Uterus (tissue), 3 donors: ENCODE measurements at regions not wholly inside any gene's neighbourhood (a gene's known extent, or its start where the extent isn't known, plus 50 kb on each side); places are given as distances from the start of the nearest gene placed in this dataset.

Source experiments
- DNase-seq, 2 donors: peaks; one replicate each; pipeline ENCODE4 v3.0.0-alpha.2; 2019 to 2020
- H3K27ac ChIP-seq, 2 donors: fragments of 200-600 bp; sonication (generic); 1 replicate in 1 of 2; 2 replicates in 1 of 2; pipeline ENCODE4 v1.5.1; 2016 to 2018
- H3K27me3 ChIP-seq, 2 donors: fragments of 200-600 bp; sonication (generic); one replicate each; pipeline ENCODE4 v1.5.1; 2018 to 2019; ENCODE audit warnings: control low read depth in 1 of 2
- H3K36me3 ChIP-seq, 2 donors: fragments of 200-600 bp; sonication (generic); one replicate each; pipeline ENCODE4 v1.5.1; 2019; ENCODE audit warnings: control low read depth in 1 of 2
- H3K4me1 ChIP-seq, 2 donors: fragments of 200-600 bp; sonication (generic); one replicate each; pipeline ENCODE4 v1.5.1; 2018 to 2019; ENCODE audit warnings: control low read depth in 1 of 2
- H3K4me3 ChIP-seq, 2 donors: fragments of 200-600 bp; sonication (generic); 1 replicate in 1 of 2; 2 replicates in 1 of 2; pipeline ENCODE4 v1.5.1; 2018 to 2019; ENCODE audit warnings: mild to moderate bottlenecking in 1 of 2
- H3K9me3 ChIP-seq, 2 donors: fragments of 200-600 bp; sonication (generic); one replicate each; pipeline ENCODE4 v1.5.1; 2019; ENCODE audit warnings: control low read depth in 1 of 2
- POLR2A ChIP-seq, 2 donors: fragments of 450-650 bp; IDR thresholded peaks; one replicate each; pipeline ENCODE4 v1.6.1; 2016; ENCODE audit warnings: antibody characterized with exemption in 2 of 2, mild to moderate bottlenecking in 1 of 2, moderate library complexity in 1 of 2
- intact Hi-C: fragments of 100-400 bp; cut with DNase I; formaldehyde crosslinking; loops from one replicate; pipeline ENCODE4 v1.15.1; 2023; ENCODE audit warnings: low total_unique reads
- TF ChIP-seq, protein P1 (sequence below), 4 experiments: fragments of 200-600 bp in 2 of 4; fragments of 450-650 bp in 2 of 4; sonication (generic) in 2 of 4; IDR thresholded peaks; one replicate each; pipeline ENCODE4 v1.5.1; 2016 to 2019; ENCODE audit warnings: antibody characterized with exemption in 4 of 4, mild to moderate bottlenecking in 2 of 4, moderate library complexity in 1 of 4
- donor health status: DM: yes; HTN: yes; CAD: no.

DNA sequence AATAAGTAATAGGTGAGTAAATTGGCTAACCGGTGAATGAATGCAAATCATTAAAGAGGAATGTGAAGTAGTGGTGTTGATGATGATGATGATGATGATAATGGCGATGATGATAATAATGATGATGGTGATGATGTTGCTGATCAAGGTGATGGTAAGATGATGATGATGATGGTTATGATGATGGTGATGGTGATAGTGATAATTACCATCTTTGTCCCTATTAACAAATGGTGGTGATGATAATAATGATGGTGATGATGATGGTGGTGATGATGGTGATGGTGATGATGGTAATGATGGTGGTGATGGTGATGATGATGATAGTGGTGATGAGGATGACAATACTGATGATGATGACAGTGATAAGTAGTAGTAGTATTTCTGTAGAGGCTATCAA is 452.6 kb downstream of the ZNF536 start:
- Histone ChIP-seq H3K27me3 (no peaks in the 10 kb centered on the region), H3K36me3 (no peaks in the 10 kb centered on the region), H3K4me3 (no peak overlapping the region), H3K9me3 (no peaks in the 10 kb centered on the region), H3K27ac (no peak overlapping the region), H3K4me1 (no peaks in the 10 kb centered on the region)
- DNase-seq: no peak
- TF ChIP-seq, protein P1, sequence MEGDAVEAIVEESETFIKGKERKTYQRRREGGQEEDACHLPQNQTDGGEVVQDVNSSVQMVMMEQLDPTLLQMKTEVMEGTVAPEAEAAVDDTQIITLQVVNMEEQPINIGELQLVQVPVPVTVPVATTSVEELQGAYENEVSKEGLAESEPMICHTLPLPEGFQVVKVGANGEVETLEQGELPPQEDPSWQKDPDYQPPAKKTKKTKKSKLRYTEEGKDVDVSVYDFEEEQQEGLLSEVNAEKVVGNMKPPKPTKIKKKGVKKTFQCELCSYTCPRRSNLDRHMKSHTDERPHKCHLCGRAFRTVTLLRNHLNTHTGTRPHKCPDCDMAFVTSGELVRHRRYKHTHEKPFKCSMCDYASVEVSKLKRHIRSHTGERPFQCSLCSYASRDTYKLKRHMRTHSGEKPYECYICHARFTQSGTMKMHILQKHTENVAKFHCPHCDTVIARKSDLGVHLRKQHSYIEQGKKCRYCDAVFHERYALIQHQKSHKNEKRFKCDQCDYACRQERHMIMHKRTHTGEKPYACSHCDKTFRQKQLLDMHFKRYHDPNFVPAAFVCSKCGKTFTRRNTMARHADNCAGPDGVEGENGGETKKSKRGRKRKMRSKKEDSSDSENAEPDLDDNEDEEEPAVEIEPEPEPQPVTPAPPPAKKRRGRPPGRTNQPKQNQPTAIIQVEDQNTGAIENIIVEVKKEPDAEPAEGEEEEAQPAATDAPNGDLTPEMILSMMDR (IDR thresholded peaks at IDR 0.05): no peak
- no peak for TF ChIP-seq POLR2A (IDR thresholded peaks at IDR 0.05)
- intact Hi-C loops: no loop called here

DNA sequence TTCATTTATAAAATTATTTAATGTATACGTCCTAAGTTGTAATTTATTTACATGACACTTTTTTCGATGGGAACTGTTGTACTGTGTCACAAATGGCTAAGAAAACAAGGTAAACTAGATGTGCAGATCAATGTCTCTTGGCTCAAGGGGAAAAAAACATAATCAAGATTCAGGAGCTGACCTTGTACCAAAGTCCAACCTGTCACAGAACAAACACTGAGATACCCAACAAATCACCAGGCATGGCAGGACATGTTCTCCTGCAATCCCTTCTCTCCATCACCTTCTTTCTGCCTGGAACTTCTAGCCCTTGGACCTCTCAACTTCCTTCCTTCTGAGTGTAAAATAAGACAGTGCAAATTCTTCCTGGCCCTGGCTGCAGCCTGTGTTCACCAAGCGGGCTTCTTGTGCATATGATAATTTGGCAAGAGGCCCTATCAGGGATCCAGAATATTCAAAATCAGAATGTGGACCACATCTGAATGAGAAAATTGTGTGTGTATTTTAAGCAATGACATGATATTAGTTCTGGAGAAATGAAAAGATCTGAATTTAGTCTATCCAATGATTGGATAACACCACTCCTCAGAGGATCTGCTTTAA is 445.9 kb downstream of the ZNF536 start:
- TF ChIP-seq POLR2A (IDR thresholded peaks at IDR 0.05): no peak
- TF ChIP-seq, protein P1 (IDR thresholded peaks at IDR 0.05): no peak
- H3K9me3 ChIP-seq: no peaks in the 10 kb centered on the region
- H3K4me3 ChIP-seq: no peak overlapping the region
- intact Hi-C loops: no loop called here
- H3K27ac ChIP-seq: no peak overlapping the region
- no peaks in the 10 kb centered on the region for H3K36me3 ChIP-seq
- no peaks in the 10 kb centered on the region for H3K4me1 ChIP-seq
- no peaks in the 10 kb centered on the region for H3K27me3 ChIP-seq
- DNase-seq: no peak

DNA sequence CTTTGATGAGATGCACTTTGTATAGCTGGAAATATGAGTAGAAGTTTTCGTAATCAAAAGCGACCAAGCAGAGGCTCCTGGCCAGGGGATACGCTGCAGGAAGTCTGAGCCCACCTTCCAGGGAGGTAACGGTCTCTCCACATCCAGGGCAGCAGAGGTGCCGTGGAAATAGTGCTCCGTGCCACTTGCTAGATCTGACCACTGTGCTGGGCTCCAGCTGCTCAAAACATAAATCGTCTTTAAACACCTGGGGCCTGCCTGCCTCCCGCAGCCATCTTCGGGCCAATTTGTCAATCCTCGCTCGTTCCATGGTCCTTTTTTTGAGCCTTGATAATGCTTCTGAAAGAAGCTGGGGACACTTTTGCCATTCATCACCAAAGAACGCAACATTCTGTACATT is 445.0 kb downstream of the ZNF536 start:
- DNase-seq: no peak
- Histone ChIP-seq H3K27ac (no peak overlapping the region), H3K27me3 (no peaks in the 10 kb centered on the region), H3K9me3 (no peaks in the 10 kb centered on the region), H3K4me1 (no peaks in the 10 kb centered on the region), H3K4me3 (no peak overlapping the region), H3K36me3 (no peaks in the 10 kb centered on the region)
- TF ChIP-seq, protein P1 (IDR thresholded peaks at IDR 0.05): no peak
- TF ChIP-seq POLR2A (IDR thresholded peaks at IDR 0.05): no peak
- intact Hi-C loops: no loop called here

GRCh38 chr19:30815889-30816580 is 443.9 kb downstream of the ZNF536 start:
- Histone ChIP-seq H3K9me3 (no peaks in the 10 kb centered on the region), H3K27me3 (no peaks in the 10 kb centered on the region), H3K27ac (no peak overlapping the region), H3K36me3 (no peaks in the 10 kb centered on the region), H3K4me3 (no peak overlapping the region), H3K4me1 (no peaks in the 10 kb centered on the region)
- no peak for TF ChIP-seq POLR2A (IDR thresholded peaks at IDR 0.05)
- TF ChIP-seq, protein P1 (IDR thresholded peaks at IDR 0.05): no peak
- no peak for DNase-seq
- intact Hi-C loops: no loop called here

DNA sequence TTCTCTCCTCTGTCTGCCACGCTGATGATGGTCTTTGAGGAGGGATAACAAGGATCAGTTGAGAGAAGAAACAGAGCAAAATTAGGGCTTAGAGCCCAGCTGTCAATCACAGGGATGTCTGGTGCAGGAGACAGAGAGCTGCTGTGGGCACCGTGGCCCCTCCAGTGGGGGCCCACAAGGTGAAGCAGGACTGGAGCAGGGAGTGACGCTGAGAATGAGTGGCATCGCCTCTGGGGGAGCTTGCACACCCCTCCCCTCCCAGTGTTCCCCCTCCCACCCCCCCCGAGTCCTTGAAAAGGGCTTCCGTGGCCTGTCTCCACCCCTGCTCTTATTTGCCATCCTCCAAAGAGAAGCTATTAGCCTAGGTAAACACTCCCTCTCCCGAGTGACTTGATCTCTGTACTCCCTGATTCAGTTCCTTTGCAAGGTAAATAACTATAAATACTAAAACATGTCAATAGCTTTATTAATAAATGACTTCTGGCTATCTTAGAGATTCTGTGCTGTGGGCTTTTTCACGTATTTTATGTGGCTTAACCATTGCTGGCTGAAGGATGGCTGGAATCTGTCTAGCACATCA is 440.0 kb downstream of the ZNF536 start:
- H3K4me1 ChIP-seq: no peaks in the 10 kb centered on the region
- no peaks in the 10 kb centered on the region for H3K27me3 ChIP-seq
- H3K27ac ChIP-seq: no peak overlapping the region
- DNase-seq: no peak
- no peaks in the 10 kb centered on the region for H3K9me3 ChIP-seq
- no peaks in the 10 kb centered on the region for H3K36me3 ChIP-seq
- intact Hi-C loops: no loop called here
- TF ChIP-seq, protein P1 (IDR thresholded peaks at IDR 0.05): no peak
- TF ChIP-seq POLR2A (IDR thresholded peaks at IDR 0.05): no peak
- no peak overlapping the region for H3K4me3 ChIP-seq
